ENCODE measurements at regions not wholly inside any gene's neighbourhood (a gene's known extent, or its start where the extent isn't known, plus 50 kb on each side); places are given as distances from the start of the nearest gene placed in this dataset.

GRCh38 chr16:50991436-50991835 lies 159.6 kb downstream of the SALL1 start:
- no TSS peak for BruUV-seq (replicated peaks)
- ChIA-PET CTCF (no interaction called here), POLR2A (ENCODE audit: unreplicated experiment) (no interaction called here)
- 60% methylated on average over 1 of the region's 13 CpGs; no CpG with 5 or more reads in 1 of the 2 experiments for WGBS, 2 experiments (ENCODE audit: extremely low coverage in 2 of 2, insufficient read length in 1 of 2)
- H3K79me1 ChIP-seq (ENCODE audit: low read depth in 1 of 2, low read length in 2 of 2): no peaks in the 10 kb centered on the region
- no peak overlapping the region for H2AK9ac ChIP-seq (replicated peaks; ENCODE audit: low read depth, low read length, poor library complexity)
- no peak overlapping the region for H3K4me3 ChIP-seq (ENCODE audit: insufficient read depth, low read depth, low read length)
- H3K4me2 ChIP-seq (ENCODE audit: low read depth, low read length): no peak overlapping the region
- no peak overlapping the region for H2BK20ac ChIP-seq (ENCODE audit: low read depth, low read length)
- H4K20me1 ChIP-seq (ENCODE audit: insufficient read depth, low read length): no peaks in the 10 kb centered on the region
- no peaks in the 10 kb centered on the region for H3K9me1 ChIP-seq (ENCODE audit: insufficient read depth, low read length)
- no peak overlapping the region for H2AFZ ChIP-seq (replicated peaks; ENCODE audit: low read length, poor library complexity)
- no peaks in the 10 kb centered on the region for H3K36me3 ChIP-seq (ENCODE audit: control insufficient read depth, insufficient read depth, low read length)
- no peak overlapping the region for H4K5ac ChIP-seq (ENCODE audit: low read depth, low read length)
- no peak overlapping the region for H3K4ac ChIP-seq (ENCODE audit: low read depth, low read length)
- TF ChIP-seq ELK1 (IDR thresholded peaks at IDR 0.05; ENCODE audit: borderline replicate concordance, low read depth, low read length) (no peak), MXI1 (IDR thresholded peaks at IDR 0.05; ENCODE audit: borderline replicate concordance, low read depth, low read length) (no peak), NFE2L2 (IDR thresholded peaks at IDR 0.05; ENCODE audit: low read depth, low read length) (no peak), POLR2A (IDR thresholded peaks at IDR 0.05; ENCODE audit: low read depth, low read length) (no peak), BHLHE40 (IDR thresholded peaks at IDR 0.05; ENCODE audit: low read depth, low read length) (no peak), USF2 (IDR thresholded peaks at IDR 0.05; ENCODE audit: low read depth, low read length) (no peak), MAZ (IDR thresholded peaks at IDR 0.05; ENCODE audit: borderline replicate concordance, low read depth, low read length) (no peak)
- in situ Hi-C loops (cut with MboI; ENCODE audit: low sequenced_read_pairs) (no loop called here), intact Hi-C loops (cut with micrococcal nuclease) (no loop called here), dilution Hi-C loops (cut with HindIII; ENCODE audit: low sequenced_read_pairs, unreplicated experiment) (no loop called here)
- no peak overlapping the region for H4K91ac ChIP-seq (ENCODE audit: insufficient read depth, low read depth, low read length)
- H3K27ac ChIP-seq (ENCODE audit: insufficient read depth, low read length): no peak overlapping the region
- H3K23ac ChIP-seq (ENCODE audit: low read depth, low read length): no peak overlapping the region
- no peaks in the 10 kb centered on the region for H3K27me3 ChIP-seq (ENCODE audit: control insufficient read depth, insufficient read depth, low read length)
- H3K14ac ChIP-seq (replicated peaks; ENCODE audit: low read depth, low read length): no peak overlapping the region
- H3K56ac ChIP-seq (ENCODE audit: extremely low read depth, insufficient read depth, low read length): no peak overlapping the region
- no peaks in the 10 kb centered on the region for H3K4me1 ChIP-seq (ENCODE audit: control insufficient read depth, insufficient read depth, low read length)
- H2AK5ac ChIP-seq (ENCODE audit: low read depth, low read length): no peak overlapping the region
- ATAC-seq (ENCODE audit: low read depth): no peak
- H3K9me3 ChIP-seq (ENCODE audit: control insufficient read depth, insufficient read depth, low read length): peaks cover 7% of the 10 kb centered on the region; the same call in 1 of the 2 replicates
- H3K18ac ChIP-seq (ENCODE audit: low read depth, low read length): no peak overlapping the region
- H3K9ac ChIP-seq (ENCODE audit: low read depth, low read length): no peak overlapping the region
- no peak overlapping the region for H2BK15ac ChIP-seq (ENCODE audit: low read depth, low read length)
- H2BK120ac ChIP-seq (ENCODE audit: low read depth, low read length): no peak overlapping the region
- no peak overlapping the region for H2BK5ac ChIP-seq (ENCODE audit: low read depth, low read length, poor library complexity, severe bottlenecking)
- no peak overlapping the region for H4K8ac ChIP-seq (ENCODE audit: low read depth in 2 of 2, low read length in 2 of 2)
- no peak for DNase-seq

Data from IMR-90 (cell line).